Cardiac muscle cell (in vitro differentiated cells and primary cell): ENCODE measurements at regions not wholly inside any gene's neighbourhood (a gene's known extent, or its start where the extent isn't known, plus 50 kb on each side); places are given as distances from the start of the nearest gene placed in this dataset.
A peak's percentile ranks its signal among the peaks of the same experiment; 100 is the strongest.

Source experiments
- DNase-seq, 2 donors: peaks; one replicate each; pipeline versions ENCODE4 v3.0.0 to v3.0.0-alpha.2; 2010 to 2017; ENCODE audit warnings: low read depth in 1 of 2, low spot score in 1 of 2
- H3K27ac ChIP-seq: fragments of 200-600 bp; sonication (generic); 2 replicates; pipeline ENCODE4 v1.5.1; 2016
- H3K27me3 ChIP-seq: fragments of 200-600 bp; sonication (generic); 2 replicates; pipeline ENCODE4 v1.6.0; 2016; ENCODE audit warnings: control low read depth
- H3K36me3 ChIP-seq: fragments of 200-600 bp; sonication (generic); 2 replicates; pipeline ENCODE4 v1.5.1; 2016; ENCODE audit warnings: control low read depth
- H3K4me1 ChIP-seq: fragments of 200-600 bp; sonication (generic); 2 replicates; pipeline ENCODE4 v1.8.1; 2017; ENCODE audit warnings: low read depth, mild to moderate bottlenecking, mixed run types
- H3K4me3 ChIP-seq: fragments of 200-600 bp; sonication (generic); 2 replicates; pipeline ENCODE4 v1.5.1; 2016; ENCODE audit warnings: mild to moderate bottlenecking
- H3K9me3 ChIP-seq: fragments of 200-600 bp; sonication (generic); 2 replicates; pipeline ENCODE4 v1.5.1; 2017; ENCODE audit warnings: low read depth, mild to moderate bottlenecking, control low read depth
- CTCF ChIP-seq: IDR thresholded peaks from 2 replicates; pipeline ENCODE4 v1.5.1; 2012; ENCODE audit warnings: low read depth, mild to moderate bottlenecking, low read length

- DNase-seq, result no peak
- H3K9me3 ChIP-seq, result no peaks in the 10 kb centered on the region
- no peak for TF ChIP-seq CTCF
These were observed 250.5 kb upstream of the FLRT2 start for GRCh38 chr14:85279407-85279806.

GRCh38 chr14:85280074-85280473 lies 249.9 kb upstream of the FLRT2 start:
- no peaks in the 10 kb centered on the region for H3K36me3 ChIP-seq
- no peak overlapping the region for H3K4me3 ChIP-seq
- no peaks in the 10 kb centered on the region for H3K9me3 ChIP-seq
- TF ChIP-seq CTCF, result no peak
- H3K27me3 ChIP-seq, result no peaks in the 10 kb centered on the region
- DNase-seq, result no peak
- no peak overlapping the region for H3K27ac ChIP-seq
- peaks cover 15% of the 10 kb centered on the region for H3K4me1 ChIP-seq

More at GRCh38 chr14:85279407-85279806, 250.5 kb upstream of the FLRT2 start:
- H3K36me3 ChIP-seq, result no peaks in the 10 kb centered on the region
- no peaks in the 10 kb centered on the region for H3K27me3 ChIP-seq
- H3K27ac ChIP-seq, result no peak overlapping the region
- no peak overlapping the region for H3K4me3 ChIP-seq
- peaks cover 15% of the 10 kb centered on the region for H3K4me1 ChIP-seq

- no peak for TF ChIP-seq CTCF
- peak in 1 of 2 donors; percentile 29 for DNase-seq
- Histone ChIP-seq H3K4me1 (peaks cover 8% of the 10 kb centered on the region), H3K9me3 (no peaks in the 10 kb centered on the region), H3K27me3 (no peaks in the 10 kb centered on the region), H3K27ac (no peak overlapping the region), H3K36me3 (no peaks in the 10 kb centered on the region), H3K4me3 (no peak overlapping the region)
These were observed 248.0 kb upstream of the FLRT2 start for GRCh38 chr14:85281921-85282320.

GRCh38 chr14:85288041-85288440 lies 241.9 kb upstream of the FLRT2 start:
- Histone ChIP-seq H3K27me3 (no peaks in the 10 kb centered on the region), H3K36me3 (no peaks in the 10 kb centered on the region), H3K4me1 (no peaks in the 10 kb centered on the region), H3K27ac (no peak overlapping the region), H3K4me3 (no peak overlapping the region), H3K9me3 (no peaks in the 10 kb centered on the region)
- TF ChIP-seq CTCF, result no peak
- no peak for DNase-seq

- Histone ChIP-seq H3K27me3 (no peaks in the 10 kb centered on the region), H3K4me1 (no peaks in the 10 kb centered on the region), H3K9me3 (no peaks in the 10 kb centered on the region), H3K27ac (no peak overlapping the region), H3K4me3 (no peak overlapping the region), H3K36me3 (no peaks in the 10 kb centered on the region)
- TF ChIP-seq CTCF, result no peak
- DNase-seq, result no peak
These were observed 238.2 kb upstream of the FLRT2 start for GRCh38 chr14:85291731-85292130.

GRCh38 chr14:85293612-85294234 lies 236.2 kb upstream of the FLRT2 start:
- Histone ChIP-seq H3K36me3 (no peaks in the 10 kb centered on the region), H3K4me1 (no peaks in the 10 kb centered on the region), H3K9me3 (no peaks in the 10 kb centered on the region), H3K27me3 (no peaks in the 10 kb centered on the region), H3K4me3 (no peak overlapping the region), H3K27ac (no peak overlapping the region)
- no peak for DNase-seq
- no peak for TF ChIP-seq CTCF
